ENCODE measurements at regions not wholly inside any gene's neighbourhood (a gene's known extent, or its start where the extent isn't known, plus 50 kb on each side); places are given as distances from the start of the nearest gene placed in this dataset.
"Not testable (repeated sequence)": the region's sequence is repeated elsewhere in the genome, so short reads cannot be mapped to it uniquely, and the experiment has no call there.

- DNase-seq, result no peak
Observed at GRCh38 chr2:11923935-11924334, 177.5 kb downstream of the LPIN1 start.

GRCh38 chr2:11925295-11926066 lies 179.0 kb downstream of the LPIN1 start:
- DNase-seq, result no peak

- DNase-seq, result no peak
Observed at GRCh38 chr2:11930211-11930761, 183.9 kb downstream of the LPIN1 start.

GRCh38 chr2:11932048-11932512 lies 185.6 kb downstream of the LPIN1 start:
- DNase-seq, result no peak

- DNase-seq, result no peak
Observed at GRCh38 chr2:11932962-11933361, 186.5 kb downstream of the LPIN1 start.

GRCh38 chr2:11933854-11934253 lies 187.4 kb downstream of the LPIN1 start:
- no peak for DNase-seq

- no peak for DNase-seq
Observed at GRCh38 chr2:11936761-11937160, 190.3 kb downstream of the LPIN1 start.

GRCh38 chr2:11938196-11938595 lies 191.8 kb downstream of the LPIN1 start:
- no peak for DNase-seq

- DNase-seq, result no peak
Observed at GRCh38 chr2:11939523-11939922, 193.1 kb downstream of the LPIN1 start.

- no peak for DNase-seq
Observed at GRCh38 chr2:11940121-11940743, 193.8 kb downstream of the LPIN1 start.

GRCh38 chr2:11940799-11941198 lies 194.4 kb downstream of the LPIN1 start:
- no peak for DNase-seq

- DNase-seq, result no peak
Observed at GRCh38 chr2:11941201-11942177, 195.1 kb downstream of the LPIN1 start.

GRCh38 chr2:11942178-11942569 lies 195.7 kb downstream of the LPIN1 start:
- no peak for DNase-seq

GRCh38 chr2:11944311-11944710 lies 197.9 kb downstream of the LPIN1 start:
- DNase-seq, result no peak

GRCh38 chr2:11945139-11946126 lies 199.0 kb downstream of the LPIN1 start:
- no peak for DNase-seq

GRCh38 chr2:11947956-11948355 lies 201.5 kb downstream of the LPIN1 start:
- DNase-seq, result no peak

- DNase-seq, result no peak
Observed at GRCh38 chr2:11949732-11950523, 203.5 kb downstream of the LPIN1 start.

GRCh38 chr2:11950896-11951295 lies 204.5 kb downstream of the LPIN1 start:
- no peak for DNase-seq

- DNase-seq, result not testable (repeated sequence)
Observed at GRCh38 chr2:11951492-11951891, 205.1 kb downstream of the LPIN1 start.

- DNase-seq, result no peak
Observed at GRCh38 chr2:11953258-11953657, 206.8 kb downstream of the LPIN1 start.

GRCh38 chr2:11955314-11955713 lies 208.9 kb downstream of the LPIN1 start:
- no peak for DNase-seq
